OCI-LY3 (cell line): ENCODE measurements at regions not wholly inside any gene's neighbourhood (a gene's known extent, or its start where the extent isn't known, plus 50 kb on each side); places are given as distances from the start of the nearest gene placed in this dataset.

Experiments used
- H2AFZ ChIP-seq: fragments of 200-600, 300-600 bp; shearing (Covaris generic); 2 replicates; pipeline ENCODE4 v1.6.0; 2014; ENCODE audit warnings: antibody characterized with exemption, low read depth, low read length
- H3K27ac ChIP-seq: fragments of 200-600, 300-600 bp; sonication (generic); 2 replicates; pipeline ENCODE4 v1.5.1; 2014; ENCODE audit warnings: mild to moderate bottlenecking, low read length, moderate library complexity, mixed read lengths
- H3K27me3 ChIP-seq: fragments of 200-600, 300-600 bp; sonication (generic); 2 replicates; pipeline ENCODE4 v1.6.1; 2014; ENCODE audit warnings: low read depth, low read length, mixed read lengths
- H3K36me3 ChIP-seq: fragments of 200-600, 300-600 bp; sonication (generic); replicated peaks from 2 replicates; pipeline ENCODE3; 2014; ENCODE audit warnings: low read depth, low read length, mixed read lengths
- H3K4me1 ChIP-seq: fragments of 300-600, 200-600 bp; sonication (generic); 2 replicates; pipeline ENCODE4 v1.6.1; 2014; ENCODE audit warnings: low read length, mixed read lengths
- H3K4me2 ChIP-seq: fragments of 200-600, 300-600 bp; sonication (generic); 2 replicates; pipeline ENCODE4 v1.6.1; 2014; ENCODE audit warnings: low read length, mixed read lengths
- H3K4me3 ChIP-seq: fragments of 300-600, 200-600 bp; sonication (generic); 2 replicates; pipeline ENCODE4 v1.5.1; 2014; ENCODE audit warnings: antibody characterized with exemption, mild to moderate bottlenecking, low read length, moderate library complexity
- H3K79me2 ChIP-seq: fragments of 300-600, 200-600 bp; shearing (Covaris generic); 2 replicates; pipeline ENCODE4 v1.6.1; 2014; ENCODE audit warnings: mild to moderate bottlenecking, low read length, mixed read lengths
- H3K9ac ChIP-seq: fragments of 300-600, 200-600 bp; shearing (Covaris generic); 2 replicates; pipeline ENCODE4 v1.6.0; 2014; ENCODE audit warnings: mild to moderate bottlenecking, low read length, moderate library complexity
- H3K9me3 ChIP-seq: fragments of 200-600, 300-600 bp; shearing (Covaris generic); 2 replicates; pipeline ENCODE4 v1.6.1; 2014; ENCODE audit warnings: low read length, mixed read lengths; ENCODE audit not compliant: insufficient read depth
- H4K20me1 ChIP-seq: fragments of 200-600, 300-600 bp; sonication (generic); 2 replicates; pipeline ENCODE4 v1.6.1; 2016; ENCODE audit warnings: low read length, mixed read lengths; ENCODE audit not compliant: insufficient read depth
- CTCF ChIP-seq: fragments of 200-600, 300-600 bp; sonication (generic); IDR thresholded peaks from 2 replicates; pipeline ENCODE4 v1.5.1; 2014; ENCODE audit warnings: antibody characterized with exemption, low read length, low read depth
- EZH2phosphoT487 ChIP-seq: fragments of 200-600 bp; shearing (Covaris generic); IDR thresholded peaks from 2 replicates; pipeline ENCODE4 v1.6.1; 2018; ENCODE audit warnings: antibody characterized with exemption, mixed run types, low read depth

DNA sequence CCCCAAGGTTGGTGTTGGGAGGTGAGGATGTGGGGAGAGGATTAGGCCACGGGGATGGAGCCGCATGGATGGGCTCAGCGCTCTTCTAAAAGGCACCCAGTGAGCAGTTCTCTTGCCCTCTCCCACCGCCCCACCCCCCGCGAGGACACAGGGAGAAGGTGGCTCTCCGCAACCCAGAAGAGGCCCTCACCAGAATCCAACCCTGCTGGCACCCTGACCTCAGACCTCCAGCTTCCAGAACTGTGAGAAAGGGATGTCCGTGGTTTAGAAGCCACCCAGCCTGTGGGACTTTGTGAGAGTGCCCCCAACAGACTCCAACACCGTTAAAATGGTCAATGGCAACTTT, 242.8 kb upstream of the PPP2R2D start:
- Histone ChIP-seq H3K4me1 (no peaks in the 10 kb centered on the region), H3K79me2 (no peaks in the 10 kb centered on the region), H3K9ac (no peak overlapping the region), H3K27me3 (no peaks in the 10 kb centered on the region), H3K27ac (no peak overlapping the region), H3K9me3 (no peaks in the 10 kb centered on the region), H4K20me1 (no peaks in the 10 kb centered on the region), H3K4me3 (no peak overlapping the region), H2AFZ (no peak overlapping the region), H3K4me2 (no peak overlapping the region), H3K36me3 (no peaks in the 10 kb centered on the region)
- TF ChIP-seq CTCF (no peak), EZH2phosphoT487 (no peak)

GRCh38 chr10:131658476-131659110, 242.2 kb upstream of the PPP2R2D start:
- Histone ChIP-seq H3K9ac (no peak overlapping the region), H3K36me3 (no peaks in the 10 kb centered on the region), H3K79me2 (no peaks in the 10 kb centered on the region), H3K9me3 (no peaks in the 10 kb centered on the region), H3K4me3 (no peak overlapping the region), H2AFZ (no peak overlapping the region), H4K20me1 (no peaks in the 10 kb centered on the region), H3K4me2 (no peak overlapping the region), H3K4me1 (no peaks in the 10 kb centered on the region), H3K27me3 (no peaks in the 10 kb centered on the region), H3K27ac (no peak overlapping the region)
- TF ChIP-seq EZH2phosphoT487: no peak
- TF ChIP-seq CTCF: no peak

DNA sequence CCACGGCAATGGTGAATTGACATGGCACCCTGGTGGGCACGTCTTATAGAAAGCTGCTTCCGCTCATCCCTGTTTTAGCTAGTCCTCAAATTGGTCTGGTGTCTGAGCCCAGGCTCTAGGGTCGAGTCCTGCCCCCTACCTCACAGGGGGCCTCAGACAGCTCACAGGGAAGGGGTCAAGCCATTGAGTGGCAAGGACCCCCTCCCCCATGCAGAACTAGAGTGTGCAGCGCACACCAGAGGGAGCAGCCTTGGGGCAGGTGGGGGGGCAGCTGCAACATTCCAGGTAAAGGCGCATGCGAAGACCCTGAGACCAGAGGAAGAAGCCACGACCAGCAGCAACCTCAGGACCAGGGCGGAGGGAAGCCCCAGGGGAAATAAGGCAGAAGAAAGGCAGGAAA, 240.4 kb upstream of the PPP2R2D start:
- Histone ChIP-seq H3K79me2 (no peaks in the 10 kb centered on the region), H3K9me3 (no peaks in the 10 kb centered on the region), H4K20me1 (no peaks in the 10 kb centered on the region), H3K4me1 (no peaks in the 10 kb centered on the region), H3K27me3 (no peaks in the 10 kb centered on the region), H2AFZ (no peak overlapping the region), H3K4me2 (no peak overlapping the region), H3K9ac (no peak overlapping the region), H3K4me3 (no peak overlapping the region), H3K27ac (no peak overlapping the region), H3K36me3 (no peaks in the 10 kb centered on the region)
- TF ChIP-seq EZH2phosphoT487: no peak
- TF ChIP-seq CTCF: no peak

- no peak overlapping the region for H3K4me3 ChIP-seq
- no peaks in the 10 kb centered on the region for H4K20me1 ChIP-seq
- no peaks in the 10 kb centered on the region for H3K4me1 ChIP-seq
- no peak overlapping the region for H3K4me2 ChIP-seq
- H3K27me3 ChIP-seq: no peaks in the 10 kb centered on the region
- H3K9ac ChIP-seq: no peak overlapping the region
- H2AFZ ChIP-seq: no peak overlapping the region
- H3K27ac ChIP-seq: no peak overlapping the region
- H3K79me2 ChIP-seq: no peaks in the 10 kb centered on the region
- TF ChIP-seq CTCF (no peak), EZH2phosphoT487 (no peak)
- H3K36me3 ChIP-seq: no peaks in the 10 kb centered on the region
- H3K9me3 ChIP-seq: no peaks in the 10 kb centered on the region
These were observed 238.0 kb upstream of the PPP2R2D start for GRCh38 chr10:131662851-131663250.
